ENCODE measurements at regions not wholly inside any gene's neighbourhood (a gene's known extent, or its start where the extent isn't known, plus 50 kb on each side); places are given as distances from the start of the nearest gene placed in this dataset.

GRCh38 chr6:126176282-126176681 is 163.6 kb upstream of the CENPW start:
- Mint-ChIP-seq H3K27me3 (ENCODE audit: low read depth) (peaks cover 1% of the 10 kb centered on the region), H3K9me3 (no peaks in the 10 kb centered on the region), H3K36me3 (no peaks in the 10 kb centered on the region), H3K4me1 (peaks cover 9% of the 10 kb centered on the region), H3K4me3 (no peak overlapping the region), H3K27ac (no peak overlapping the region)
- TF ChIP-seq CTCF (IDR thresholded peaks at IDR 0.05; ENCODE audit: unreplicated experiment) = no peak
- DNase-seq (ENCODE audit: low spot score in 2 of 2, unreplicated experiment in 2 of 2) = no peak

GRCh38 chr6:126180585-126180984 is 159.3 kb upstream of the CENPW start:
- H3K4me1 Mint-ChIP-seq = peaks cover 14% of the 10 kb centered on the region
- peaks cover 5% of the 10 kb centered on the region for H3K9me3 Mint-ChIP-seq
- no peak for DNase-seq (ENCODE audit: low spot score in 2 of 2, unreplicated experiment in 2 of 2)
- peaks cover 2% of the 10 kb centered on the region for H3K36me3 Mint-ChIP-seq
- H3K27me3 Mint-ChIP-seq (ENCODE audit: low read depth) = no peaks in the 10 kb centered on the region
- H3K4me3 Mint-ChIP-seq = no peak overlapping the region
- no peak overlapping the region for H3K27ac Mint-ChIP-seq
- no peak for TF ChIP-seq CTCF (IDR thresholded peaks at IDR 0.05; ENCODE audit: unreplicated experiment)

GRCh38 chr6:126181173-126181741 is 158.7 kb upstream of the CENPW start:
- H3K4me1 Mint-ChIP-seq = peaks cover 14% of the 10 kb centered on the region
- peaks cover 10% of the 10 kb centered on the region for H3K9me3 Mint-ChIP-seq
- DNase-seq (ENCODE audit: low spot score in 2 of 2, unreplicated experiment in 2 of 2) = no peak
- no peak overlapping the region for H3K27ac Mint-ChIP-seq
- H3K27me3 Mint-ChIP-seq (ENCODE audit: low read depth) = no peaks in the 10 kb centered on the region
- TF ChIP-seq CTCF (IDR thresholded peaks at IDR 0.05; ENCODE audit: unreplicated experiment) = no peak
- peaks cover 5% of the 10 kb centered on the region for H3K36me3 Mint-ChIP-seq
- H3K4me3 Mint-ChIP-seq = no peak overlapping the region

- H3K4me3 Mint-ChIP-seq = no peak overlapping the region
- no peaks in the 10 kb centered on the region for H3K27me3 Mint-ChIP-seq (ENCODE audit: low read depth)
- peaks cover 10% of the 10 kb centered on the region for H3K9me3 Mint-ChIP-seq
- H3K27ac Mint-ChIP-seq = no peak overlapping the region
- DNase-seq (ENCODE audit: low spot score in 2 of 2, unreplicated experiment in 2 of 2) = no peak
- no peak for TF ChIP-seq CTCF (IDR thresholded peaks at IDR 0.05; ENCODE audit: unreplicated experiment)
- H3K4me1 Mint-ChIP-seq = peaks cover 14% of the 10 kb centered on the region
- H3K36me3 Mint-ChIP-seq = peaks cover 5% of the 10 kb centered on the region
Measured at GRCh38 chr6:126181890-126182289, 158.0 kb upstream of the CENPW start.

GRCh38 chr6:126182650-126183311 is 157.1 kb upstream of the CENPW start:
- Mint-ChIP-seq H3K27ac (no peak overlapping the region), H3K36me3 (peaks cover 5% of the 10 kb centered on the region), H3K4me3 (no peak overlapping the region), H3K9me3 (peaks cover 10% of the 10 kb centered on the region), H3K4me1 (peaks cover 14% of the 10 kb centered on the region), H3K27me3 (ENCODE audit: low read depth) (no peaks in the 10 kb centered on the region)
- no peak for DNase-seq (ENCODE audit: low spot score in 2 of 2, unreplicated experiment in 2 of 2)
- TF ChIP-seq CTCF (IDR thresholded peaks at IDR 0.05; ENCODE audit: unreplicated experiment) = no peak
